K562 (cell line): ENCODE measurements at regions not wholly inside any gene's neighbourhood (a gene's known extent, or its start where the extent isn't known, plus 50 kb on each side); places are given as distances from the start of the nearest gene placed in this dataset.

Experiments used
- KDM1A ChIP-seq, 2 experiments: fragments of 450-650 bp; IDR thresholded peaks; 2 replicates each; pipeline ENCODE4 v1.6.1; 2016; ENCODE audit warnings: mild to moderate bottlenecking in 2 of 2
- POLR2AphosphoS5 ChIP-seq: IDR thresholded peaks from 2 replicates; pipeline ENCODE4 v1.6.1; 2011; ENCODE audit warnings: mild to moderate bottlenecking, low read depth, low read length, moderate library complexity; ENCODE audit not compliant: control insufficient read depth, insufficient read depth
- TF ChIP-seq, protein P1 (sequence below), 3 experiments: IDR thresholded peaks in 2 of 3; conservative IDR thresholded peaks in 1 of 3; 2 replicates each; pipeline ENCODE4 v1.5.1; 2011 to 2012; ENCODE audit warnings: low read length in 3 of 3, mild to moderate bottlenecking in 3 of 3, control low read depth in 2 of 3, improper control_type of control experiment in 1 of 3, inconsistent platforms in 1 of 3, low read depth in 1 of 3, mixed read lengths in 1 of 3, moderate library complexity in 1 of 3; ENCODE audit not compliant: insufficient read depth in 2 of 3

DNA sequence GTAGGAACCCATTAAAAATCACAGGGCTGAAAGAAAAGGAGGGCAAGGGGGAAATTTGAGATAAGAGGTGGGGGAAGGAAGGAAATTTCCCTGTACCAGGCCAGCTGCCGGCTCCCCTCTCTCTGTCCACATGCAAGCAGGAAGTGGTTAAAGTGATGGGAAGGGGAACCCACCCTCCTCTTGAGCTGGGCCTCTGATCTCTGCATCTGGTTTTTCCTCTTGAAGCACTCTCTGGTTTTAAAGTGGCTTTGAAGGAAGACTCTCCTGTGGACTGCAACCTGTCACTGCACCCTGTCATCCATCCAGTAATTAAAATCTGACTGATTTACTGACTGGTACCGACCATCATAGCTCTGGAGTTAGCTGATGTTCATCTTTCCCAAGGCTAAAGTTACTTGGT lies 239.6 kb downstream of the TSHZ3 start:
- TF ChIP-seq POLR2AphosphoS5 (no peak), KDM1A (IDR thresholded peaks at IDR 0.05) (no peak)
- TF ChIP-seq, protein P1, sequence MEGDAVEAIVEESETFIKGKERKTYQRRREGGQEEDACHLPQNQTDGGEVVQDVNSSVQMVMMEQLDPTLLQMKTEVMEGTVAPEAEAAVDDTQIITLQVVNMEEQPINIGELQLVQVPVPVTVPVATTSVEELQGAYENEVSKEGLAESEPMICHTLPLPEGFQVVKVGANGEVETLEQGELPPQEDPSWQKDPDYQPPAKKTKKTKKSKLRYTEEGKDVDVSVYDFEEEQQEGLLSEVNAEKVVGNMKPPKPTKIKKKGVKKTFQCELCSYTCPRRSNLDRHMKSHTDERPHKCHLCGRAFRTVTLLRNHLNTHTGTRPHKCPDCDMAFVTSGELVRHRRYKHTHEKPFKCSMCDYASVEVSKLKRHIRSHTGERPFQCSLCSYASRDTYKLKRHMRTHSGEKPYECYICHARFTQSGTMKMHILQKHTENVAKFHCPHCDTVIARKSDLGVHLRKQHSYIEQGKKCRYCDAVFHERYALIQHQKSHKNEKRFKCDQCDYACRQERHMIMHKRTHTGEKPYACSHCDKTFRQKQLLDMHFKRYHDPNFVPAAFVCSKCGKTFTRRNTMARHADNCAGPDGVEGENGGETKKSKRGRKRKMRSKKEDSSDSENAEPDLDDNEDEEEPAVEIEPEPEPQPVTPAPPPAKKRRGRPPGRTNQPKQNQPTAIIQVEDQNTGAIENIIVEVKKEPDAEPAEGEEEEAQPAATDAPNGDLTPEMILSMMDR (IDR thresholded peaks at IDR 0.05 in 2 of 3, conservative IDR thresholded peaks at IDR 0.05 in 1 of 3; ENCODE audit: insufficient read depth in 2 of 3, low read depth in 1 of 3, low read length in 3 of 3): no peak
